ENCODE measurements at regions not wholly inside any gene's neighbourhood (a gene's known extent, or its start where the extent isn't known, plus 50 kb on each side); places are given as distances from the start of the nearest gene placed in this dataset.
"Not testable (repeated sequence)": the region's sequence is repeated elsewhere in the genome, so short reads cannot be mapped to it uniquely, and the experiment has no call there.

DNA sequence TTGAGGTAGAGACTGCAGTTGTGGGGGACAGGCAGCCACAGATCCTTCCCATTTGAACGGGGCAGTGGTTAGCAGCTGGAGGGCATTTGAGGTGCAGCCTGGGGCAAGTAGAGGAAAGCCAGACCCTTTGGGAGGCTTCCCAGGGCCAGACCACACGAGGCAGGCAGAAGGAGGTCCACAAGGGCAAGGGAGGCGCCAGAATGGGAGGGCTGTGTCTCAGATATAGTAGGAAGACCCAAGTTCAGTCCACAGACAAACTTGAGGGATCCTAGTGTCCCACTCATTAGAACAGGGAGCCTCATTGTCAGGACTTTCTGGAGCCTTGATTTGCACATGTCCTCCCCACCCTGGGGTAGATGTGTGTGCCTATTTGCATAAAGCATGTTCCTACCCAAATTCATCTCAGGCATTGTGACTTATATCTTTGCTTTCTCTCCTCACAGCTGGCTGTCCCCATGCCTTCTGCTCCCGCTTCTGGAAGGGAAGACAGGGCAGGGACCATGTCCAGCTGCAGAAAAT lies 166.0 kb downstream of the VEGFA start:
- no peak for DNase-seq (ENCODE audit: low read depth in 3 of 3)

GRCh38 chr6:43934803-43935602 lies 165.0 kb downstream of the VEGFA start:
- DNase-seq (ENCODE audit: low read depth in 3 of 3): no peak

DNA sequence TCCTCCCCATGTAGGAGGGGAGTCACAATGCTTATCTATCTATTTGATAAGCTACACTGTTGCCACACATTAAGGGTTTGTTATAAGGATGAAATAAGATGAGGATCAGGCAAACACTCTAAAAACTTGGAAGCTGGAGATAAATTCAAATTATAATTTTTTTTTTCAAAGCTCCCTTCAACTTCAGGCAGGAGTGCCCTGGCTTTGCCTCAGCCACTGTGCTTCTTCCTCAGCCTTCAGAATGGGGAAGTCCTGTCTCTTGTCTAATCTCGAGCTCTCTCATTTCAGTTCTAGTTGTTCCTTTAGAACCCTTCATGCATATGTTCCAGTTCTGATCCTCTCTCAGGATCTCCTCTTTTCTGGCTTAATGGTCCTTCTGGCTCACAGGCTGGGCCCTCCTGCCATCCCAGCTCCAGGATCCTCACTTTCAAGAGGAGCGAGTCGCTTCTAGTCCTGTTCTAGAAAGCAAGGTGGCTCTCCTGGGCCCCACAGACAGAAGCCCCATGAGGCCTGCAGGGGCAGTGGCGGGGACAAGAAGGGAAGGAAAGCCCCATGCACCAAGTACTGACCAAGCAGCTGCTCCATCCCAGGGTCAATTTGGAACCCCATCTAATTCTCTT lies 164.3 kb downstream of the VEGFA start:
- no peak for DNase-seq (ENCODE audit: low read depth in 3 of 3)

GRCh38 chr6:43933148-43933885 lies 163.3 kb downstream of the VEGFA start:
- no peak for DNase-seq (ENCODE audit: low read depth in 3 of 3)

GRCh38 chr6:43932259-43933147 lies 162.5 kb downstream of the VEGFA start:
- no peak for DNase-seq (ENCODE audit: low read depth in 3 of 3)

GRCh38 chr6:43931201-43931600 lies 161.2 kb downstream of the VEGFA start:
- DNase-seq (ENCODE audit: low read depth in 3 of 3): no peak

DNA sequence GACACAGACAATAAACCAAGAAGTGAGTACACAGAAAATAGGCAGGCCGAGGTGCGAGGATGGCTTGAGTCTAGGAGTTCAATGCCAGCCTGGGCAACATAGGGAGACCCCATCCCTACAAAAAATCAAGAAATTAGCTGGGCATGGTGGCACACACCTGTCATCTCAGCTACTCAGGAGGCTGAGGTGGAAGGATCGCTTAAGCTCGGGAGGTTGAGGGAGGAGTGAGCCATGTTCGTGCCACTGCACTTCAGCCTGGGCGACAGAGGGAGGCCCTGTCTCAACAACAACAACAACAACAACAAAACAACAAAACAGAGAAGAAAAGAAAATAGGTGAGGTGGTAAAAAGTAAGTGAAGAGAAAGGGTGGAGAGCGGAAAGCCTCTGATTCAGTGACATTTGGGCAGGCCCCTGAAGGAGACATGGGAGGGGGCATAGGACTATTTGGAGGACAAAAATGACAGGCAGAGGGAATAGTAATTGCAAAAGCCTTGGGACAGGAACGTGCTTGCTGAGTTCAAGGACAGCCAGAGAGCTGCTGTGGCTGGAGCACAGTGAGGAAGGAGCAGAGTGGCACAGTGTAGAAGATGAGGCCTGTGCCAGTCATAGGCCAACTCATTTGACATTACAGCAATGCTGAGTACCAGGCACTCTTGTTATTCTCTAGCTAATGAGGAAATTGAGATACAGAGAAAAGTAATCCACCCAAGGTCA lies 160.6 kb downstream of the VEGFA start:
- no peak for DNase-seq (ENCODE audit: low read depth in 3 of 3)

DNA sequence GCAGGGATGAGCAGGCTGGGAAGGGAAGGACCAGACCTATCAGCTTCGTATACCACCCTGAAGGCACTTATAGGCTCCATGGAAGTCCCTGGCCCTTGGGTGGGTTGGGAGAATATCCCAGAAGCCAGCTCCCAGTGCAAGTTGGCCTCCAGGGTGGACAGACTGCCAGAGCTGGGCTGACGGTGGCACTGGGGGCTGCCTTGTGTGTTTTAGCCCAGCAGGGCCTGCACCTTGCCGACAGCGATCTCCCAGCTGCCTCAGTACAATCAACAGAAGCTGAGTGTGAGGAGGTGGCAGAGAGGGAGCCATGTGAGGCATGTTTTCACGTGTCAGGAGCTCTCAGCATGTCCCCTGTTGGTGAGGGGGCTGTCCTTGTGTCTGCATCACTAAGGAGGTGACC lies 159.5 kb downstream of the VEGFA start:
- DNase-seq (ENCODE audit: low read depth in 3 of 3): no peak

DNA sequence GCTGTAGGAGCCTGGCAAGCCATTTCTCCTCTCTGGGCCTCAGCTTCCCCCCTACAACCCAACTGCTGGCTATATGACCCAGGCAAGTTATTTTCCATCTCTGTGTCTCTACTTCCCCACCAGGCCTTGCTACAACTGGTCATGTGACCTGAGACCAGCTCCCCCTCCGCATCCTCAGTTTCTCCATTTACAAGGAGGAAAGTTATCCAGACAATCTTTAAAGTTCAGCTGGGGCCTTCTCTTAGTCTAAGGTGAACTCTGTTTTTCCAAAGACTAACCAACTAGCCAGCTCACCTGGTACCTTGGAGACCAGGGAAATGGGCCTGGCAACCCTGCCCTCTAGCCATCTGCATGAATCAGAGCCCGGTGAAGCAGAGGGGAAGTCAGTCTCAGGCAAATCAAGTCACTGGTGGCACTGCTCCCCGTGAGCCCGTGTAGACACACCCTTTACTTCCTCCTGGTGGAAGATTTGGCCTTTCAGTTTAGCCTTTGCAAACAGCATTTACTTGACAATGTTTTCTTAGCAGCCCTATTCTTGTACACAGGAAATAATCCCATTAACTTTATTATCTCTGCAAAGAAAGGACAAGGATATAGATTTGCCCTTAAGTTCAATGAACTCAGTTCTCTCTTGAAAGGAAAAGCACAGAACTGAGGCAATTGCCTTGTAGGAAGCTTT lies 157.7 kb downstream of the VEGFA start:
- DNase-seq (ENCODE audit: low read depth in 3 of 3): no peak

- DNase-seq (ENCODE audit: low read depth in 3 of 3): no peak
Observed at GRCh38 chr6:43926634-43927531, 156.9 kb downstream of the VEGFA start.

- DNase-seq (ENCODE audit: low read depth in 3 of 3): not testable (repeated sequence)
Observed at GRCh38 chr6:43925636-43926139, 155.7 kb downstream of the VEGFA start.

DNA sequence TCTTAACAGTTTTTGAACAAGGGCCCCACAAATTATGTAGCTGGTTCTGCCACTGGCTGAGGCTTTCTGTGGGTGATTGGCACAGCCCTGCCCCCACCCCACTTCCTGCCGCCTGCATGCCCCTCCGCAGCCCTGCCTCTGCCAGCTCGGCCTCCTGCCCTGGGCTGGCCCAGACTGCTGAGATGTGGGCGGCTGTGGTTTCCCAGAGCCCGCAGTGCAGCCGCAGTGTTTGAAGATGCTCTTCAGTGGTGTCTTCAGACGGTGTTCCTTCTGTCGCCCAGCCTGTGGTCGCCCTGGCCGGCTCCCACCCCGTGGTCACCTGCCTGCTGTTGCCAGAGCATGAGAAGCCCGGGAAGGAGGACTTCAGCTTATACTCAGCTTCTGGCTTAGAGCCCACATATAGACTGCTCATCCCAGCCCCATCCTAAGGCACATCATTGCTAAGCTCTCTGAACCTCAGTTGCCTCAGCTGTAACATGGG lies 154.3 kb downstream of the VEGFA start:
- DNase-seq (ENCODE audit: low read depth in 3 of 3): peak; percentile 18 to 41 (median 38)

DNA sequence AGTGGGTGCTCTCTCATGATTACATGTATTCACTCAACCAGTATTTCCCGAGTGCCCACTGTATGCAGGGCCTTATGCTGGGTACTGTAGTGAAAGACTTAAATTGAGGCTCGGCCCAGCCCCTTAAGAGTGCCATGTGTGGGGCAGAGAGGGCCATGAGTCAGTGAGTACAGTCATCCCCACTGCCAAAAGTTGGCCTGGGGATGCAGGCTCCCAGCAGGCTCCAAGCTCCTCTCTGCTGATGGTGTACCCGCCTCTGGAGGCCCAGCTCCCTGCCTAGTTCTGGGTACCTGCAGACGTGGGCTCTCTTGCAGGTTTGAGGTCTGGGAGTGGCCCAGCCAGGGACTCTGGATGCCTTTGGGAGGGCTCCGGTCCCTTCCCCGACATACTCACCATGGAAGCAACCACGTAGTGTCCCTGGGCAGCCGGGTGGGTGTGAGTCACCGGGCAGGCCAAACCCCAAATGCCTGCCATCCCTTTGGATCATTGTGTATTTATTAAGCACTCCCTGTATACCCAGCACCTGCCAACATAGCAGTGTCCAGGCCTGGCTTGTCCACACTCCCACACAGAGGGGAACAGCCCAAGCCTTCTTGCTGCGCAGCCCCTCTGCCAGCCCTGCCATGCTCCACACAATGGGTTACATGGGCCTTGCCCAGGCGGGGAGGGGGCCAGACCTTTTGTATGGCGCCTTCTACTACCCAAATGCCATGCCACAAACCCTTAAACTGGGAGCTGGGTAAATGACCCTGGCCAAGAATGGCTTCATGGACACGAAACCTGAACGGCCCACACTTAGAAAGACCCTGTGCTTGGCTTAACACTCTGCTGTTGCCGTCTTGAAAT lies 153.6 kb downstream of the VEGFA start:
- no peak for DNase-seq (ENCODE audit: low read depth in 3 of 3)

- DNase-seq (ENCODE audit: low read depth in 3 of 3): no peak
Observed at GRCh38 chr6:43922426-43923375, 152.7 kb downstream of the VEGFA start.

GRCh38 chr6:43921548-43922425 lies 151.8 kb downstream of the VEGFA start:
- DNase-seq (ENCODE audit: low read depth in 3 of 3): no peak

- no peak for DNase-seq (ENCODE audit: low read depth in 3 of 3)
Observed at GRCh38 chr6:43921039-43921438, 151.0 kb downstream of the VEGFA start.

Data from stimulated activated CD4-positive, alpha-beta T cell treated with anti-CD3 and anti-CD28 coated beads, TNF-alpha, amount 100 ng/mL, for 48 hours (primary cell).